A673 (cell line): ENCODE measurements at regions not wholly inside any gene's neighbourhood (a gene's known extent, or its start where the extent isn't known, plus 50 kb on each side); places are given as distances from the start of the nearest gene placed in this dataset.

Experiments used
- EZH2 ChIP-seq: fragments of 200-600 bp; sonication (generic); IDR thresholded peaks from 2 replicates; pipeline ENCODE4 v1.6.1; 2017; ENCODE audit warnings: borderline replicate concordance, low read depth, mild to moderate bottlenecking, mixed read lengths, antibody characterized with exemption, low read length; ENCODE audit not compliant: poor library complexity, severe bottlenecking
- TF ChIP-seq, protein P1 (sequence below): fragments of 300-800, 200-600 bp; sonication (generic); conservative IDR thresholded peaks from 2 replicates; pipeline ENCODE4 v1.5.1; 2017; ENCODE audit warnings: low read depth, mild to moderate bottlenecking, antibody characterized with exemption, low read length, moderate library complexity, mixed read lengths

GRCh38 chr10:121418126-121418777 is 180.0 kb downstream of the FGFR2 start:
- TF ChIP-seq, protein P1, sequence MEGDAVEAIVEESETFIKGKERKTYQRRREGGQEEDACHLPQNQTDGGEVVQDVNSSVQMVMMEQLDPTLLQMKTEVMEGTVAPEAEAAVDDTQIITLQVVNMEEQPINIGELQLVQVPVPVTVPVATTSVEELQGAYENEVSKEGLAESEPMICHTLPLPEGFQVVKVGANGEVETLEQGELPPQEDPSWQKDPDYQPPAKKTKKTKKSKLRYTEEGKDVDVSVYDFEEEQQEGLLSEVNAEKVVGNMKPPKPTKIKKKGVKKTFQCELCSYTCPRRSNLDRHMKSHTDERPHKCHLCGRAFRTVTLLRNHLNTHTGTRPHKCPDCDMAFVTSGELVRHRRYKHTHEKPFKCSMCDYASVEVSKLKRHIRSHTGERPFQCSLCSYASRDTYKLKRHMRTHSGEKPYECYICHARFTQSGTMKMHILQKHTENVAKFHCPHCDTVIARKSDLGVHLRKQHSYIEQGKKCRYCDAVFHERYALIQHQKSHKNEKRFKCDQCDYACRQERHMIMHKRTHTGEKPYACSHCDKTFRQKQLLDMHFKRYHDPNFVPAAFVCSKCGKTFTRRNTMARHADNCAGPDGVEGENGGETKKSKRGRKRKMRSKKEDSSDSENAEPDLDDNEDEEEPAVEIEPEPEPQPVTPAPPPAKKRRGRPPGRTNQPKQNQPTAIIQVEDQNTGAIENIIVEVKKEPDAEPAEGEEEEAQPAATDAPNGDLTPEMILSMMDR = no peak
- no peak for TF ChIP-seq EZH2
